K562 (cell line): ENCODE measurements at regions not wholly inside any gene's neighbourhood (a gene's known extent, or its start where the extent isn't known, plus 50 kb on each side); places are given as distances from the start of the nearest gene placed in this dataset.

Source experiments
- ZNF592 ChIP-seq: fragments of 450-650 bp; IDR thresholded peaks from 2 replicates; pipeline ENCODE4 v1.6.1; 2017; ENCODE audit warnings: antibody characterized with exemption, mild to moderate bottlenecking
- TF ChIP-seq, protein P1 (sequence below): fragments of 450-650 bp; IDR thresholded peaks from 2 replicates; pipeline ENCODE4 v1.6.1; 2016; ENCODE audit warnings: mild to moderate bottlenecking, moderate library complexity

DNA sequence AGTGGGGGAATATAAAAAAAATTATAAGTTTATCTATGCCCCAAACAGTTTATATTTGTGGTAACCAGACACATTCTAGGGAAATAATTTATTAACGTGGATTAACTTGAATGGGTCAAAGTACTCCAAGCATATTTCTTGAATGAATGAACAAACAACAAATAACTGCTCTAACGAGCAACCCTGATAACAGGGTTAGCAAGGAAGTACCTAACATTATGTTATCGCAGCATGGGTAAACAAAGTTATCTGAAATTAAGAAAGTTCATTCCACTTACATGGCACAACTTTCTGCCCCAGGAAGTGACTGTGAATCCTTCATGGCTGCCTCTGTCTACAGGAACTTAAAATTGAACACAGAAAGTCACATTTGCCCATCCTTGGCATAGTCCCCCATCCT is 812.9 kb upstream of the ACVR2A start (continued):
- TF ChIP-seq ZNF592, result no peak
- TF ChIP-seq, protein P1, sequence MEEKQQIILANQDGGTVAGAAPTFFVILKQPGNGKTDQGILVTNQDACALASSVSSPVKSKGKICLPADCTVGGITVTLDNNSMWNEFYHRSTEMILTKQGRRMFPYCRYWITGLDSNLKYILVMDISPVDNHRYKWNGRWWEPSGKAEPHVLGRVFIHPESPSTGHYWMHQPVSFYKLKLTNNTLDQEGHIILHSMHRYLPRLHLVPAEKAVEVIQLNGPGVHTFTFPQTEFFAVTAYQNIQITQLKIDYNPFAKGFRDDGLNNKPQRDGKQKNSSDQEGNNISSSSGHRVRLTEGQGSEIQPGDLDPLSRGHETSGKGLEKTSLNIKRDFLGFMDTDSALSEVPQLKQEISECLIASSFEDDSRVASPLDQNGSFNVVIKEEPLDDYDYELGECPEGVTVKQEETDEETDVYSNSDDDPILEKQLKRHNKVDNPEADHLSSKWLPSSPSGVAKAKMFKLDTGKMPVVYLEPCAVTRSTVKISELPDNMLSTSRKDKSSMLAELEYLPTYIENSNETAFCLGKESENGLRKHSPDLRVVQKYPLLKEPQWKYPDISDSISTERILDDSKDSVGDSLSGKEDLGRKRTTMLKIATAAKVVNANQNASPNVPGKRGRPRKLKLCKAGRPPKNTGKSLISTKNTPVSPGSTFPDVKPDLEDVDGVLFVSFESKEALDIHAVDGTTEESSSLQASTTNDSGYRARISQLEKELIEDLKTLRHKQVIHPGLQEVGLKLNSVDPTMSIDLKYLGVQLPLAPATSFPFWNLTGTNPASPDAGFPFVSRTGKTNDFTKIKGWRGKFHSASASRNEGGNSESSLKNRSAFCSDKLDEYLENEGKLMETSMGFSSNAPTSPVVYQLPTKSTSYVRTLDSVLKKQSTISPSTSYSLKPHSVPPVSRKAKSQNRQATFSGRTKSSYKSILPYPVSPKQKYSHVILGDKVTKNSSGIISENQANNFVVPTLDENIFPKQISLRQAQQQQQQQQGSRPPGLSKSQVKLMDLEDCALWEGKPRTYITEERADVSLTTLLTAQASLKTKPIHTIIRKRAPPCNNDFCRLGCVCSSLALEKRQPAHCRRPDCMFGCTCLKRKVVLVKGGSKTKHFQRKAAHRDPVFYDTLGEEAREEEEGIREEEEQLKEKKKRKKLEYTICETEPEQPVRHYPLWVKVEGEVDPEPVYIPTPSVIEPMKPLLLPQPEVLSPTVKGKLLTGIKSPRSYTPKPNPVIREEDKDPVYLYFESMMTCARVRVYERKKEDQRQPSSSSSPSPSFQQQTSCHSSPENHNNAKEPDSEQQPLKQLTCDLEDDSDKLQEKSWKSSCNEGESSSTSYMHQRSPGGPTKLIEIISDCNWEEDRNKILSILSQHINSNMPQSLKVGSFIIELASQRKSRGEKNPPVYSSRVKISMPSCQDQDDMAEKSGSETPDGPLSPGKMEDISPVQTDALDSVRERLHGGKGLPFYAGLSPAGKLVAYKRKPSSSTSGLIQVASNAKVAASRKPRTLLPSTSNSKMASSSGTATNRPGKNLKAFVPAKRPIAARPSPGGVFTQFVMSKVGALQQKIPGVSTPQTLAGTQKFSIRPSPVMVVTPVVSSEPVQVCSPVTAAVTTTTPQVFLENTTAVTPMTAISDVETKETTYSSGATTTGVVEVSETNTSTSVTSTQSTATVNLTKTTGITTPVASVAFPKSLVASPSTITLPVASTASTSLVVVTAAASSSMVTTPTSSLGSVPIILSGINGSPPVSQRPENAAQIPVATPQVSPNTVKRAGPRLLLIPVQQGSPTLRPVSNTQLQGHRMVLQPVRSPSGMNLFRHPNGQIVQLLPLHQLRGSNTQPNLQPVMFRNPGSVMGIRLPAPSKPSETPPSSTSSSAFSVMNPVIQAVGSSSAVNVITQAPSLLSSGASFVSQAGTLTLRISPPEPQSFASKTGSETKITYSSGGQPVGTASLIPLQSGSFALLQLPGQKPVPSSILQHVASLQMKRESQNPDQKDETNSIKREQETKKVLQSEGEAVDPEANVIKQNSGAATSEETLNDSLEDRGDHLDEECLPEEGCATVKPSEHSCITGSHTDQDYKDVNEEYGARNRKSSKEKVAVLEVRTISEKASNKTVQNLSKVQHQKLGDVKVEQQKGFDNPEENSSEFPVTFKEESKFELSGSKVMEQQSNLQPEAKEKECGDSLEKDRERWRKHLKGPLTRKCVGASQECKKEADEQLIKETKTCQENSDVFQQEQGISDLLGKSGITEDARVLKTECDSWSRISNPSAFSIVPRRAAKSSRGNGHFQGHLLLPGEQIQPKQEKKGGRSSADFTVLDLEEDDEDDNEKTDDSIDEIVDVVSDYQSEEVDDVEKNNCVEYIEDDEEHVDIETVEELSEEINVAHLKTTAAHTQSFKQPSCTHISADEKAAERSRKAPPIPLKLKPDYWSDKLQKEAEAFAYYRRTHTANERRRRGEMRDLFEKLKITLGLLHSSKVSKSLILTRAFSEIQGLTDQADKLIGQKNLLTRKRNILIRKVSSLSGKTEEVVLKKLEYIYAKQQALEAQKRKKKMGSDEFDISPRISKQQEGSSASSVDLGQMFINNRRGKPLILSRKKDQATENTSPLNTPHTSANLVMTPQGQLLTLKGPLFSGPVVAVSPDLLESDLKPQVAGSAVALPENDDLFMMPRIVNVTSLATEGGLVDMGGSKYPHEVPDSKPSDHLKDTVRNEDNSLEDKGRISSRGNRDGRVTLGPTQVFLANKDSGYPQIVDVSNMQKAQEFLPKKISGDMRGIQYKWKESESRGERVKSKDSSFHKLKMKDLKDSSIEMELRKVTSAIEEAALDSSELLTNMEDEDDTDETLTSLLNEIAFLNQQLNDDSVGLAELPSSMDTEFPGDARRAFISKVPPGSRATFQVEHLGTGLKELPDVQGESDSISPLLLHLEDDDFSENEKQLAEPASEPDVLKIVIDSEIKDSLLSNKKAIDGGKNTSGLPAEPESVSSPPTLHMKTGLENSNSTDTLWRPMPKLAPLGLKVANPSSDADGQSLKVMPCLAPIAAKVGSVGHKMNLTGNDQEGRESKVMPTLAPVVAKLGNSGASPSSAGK, result no peak
